ENCODE measurements at regions not wholly inside any gene's neighbourhood (a gene's known extent, or its start where the extent isn't known, plus 50 kb on each side); places are given as distances from the start of the nearest gene placed in this dataset.

- BruUV-seq (replicated peaks) = no TSS peak
- no peak overlapping the region for H4K91ac ChIP-seq (ENCODE audit: insufficient read depth, low read depth, low read length)
- in situ Hi-C loops (cut with MboI; ENCODE audit: low sequenced_read_pairs) = no loop called here
- H3K9me1 ChIP-seq (ENCODE audit: insufficient read depth, low read length) = no peaks in the 10 kb centered on the region
- no peaks in the 10 kb centered on the region for H3K4me1 ChIP-seq (ENCODE audit: control insufficient read depth, insufficient read depth, low read length)
- H3K23ac ChIP-seq (ENCODE audit: low read depth, low read length) = no peak overlapping the region
- no peak overlapping the region for H2BK120ac ChIP-seq (ENCODE audit: low read depth, low read length)
- H2AK5ac ChIP-seq (ENCODE audit: low read depth, low read length) = no peak overlapping the region
- no peak overlapping the region for H3K27ac ChIP-seq (ENCODE audit: insufficient read depth, low read length)
- H3K14ac ChIP-seq (replicated peaks; ENCODE audit: low read depth, low read length) = no peak overlapping the region
- POLR2A ChIA-PET (ENCODE audit: unreplicated experiment) = no interaction called here
- no peak overlapping the region for H2AK9ac ChIP-seq (replicated peaks; ENCODE audit: low read depth, low read length, poor library complexity)
- intact Hi-C loops (cut with micrococcal nuclease) = loop anchor here (10.0 kb wide), 1 partner anchor 441 kb away; no protein-coding TSS in a partner anchor
- no peak overlapping the region for H2BK20ac ChIP-seq (ENCODE audit: low read depth, low read length)
- no peaks in the 10 kb centered on the region for H3K79me1 ChIP-seq (ENCODE audit: low read depth in 1 of 2, low read length in 2 of 2)
- H3K4me2 ChIP-seq (ENCODE audit: low read depth, low read length) = no peak overlapping the region
- dilution Hi-C loops (cut with HindIII; ENCODE audit: low sequenced_read_pairs, unreplicated experiment) = no loop called here
- H3K27me3 ChIP-seq (ENCODE audit: control insufficient read depth, insufficient read depth, low read length) = no peaks in the 10 kb centered on the region
- no peak overlapping the region for H4K5ac ChIP-seq (ENCODE audit: low read depth, low read length)
- H3K56ac ChIP-seq (ENCODE audit: extremely low read depth, insufficient read depth, low read length) = no peak overlapping the region
- CTCF ChIA-PET = no interaction called here
- no peak overlapping the region for H3K9ac ChIP-seq (ENCODE audit: low read depth, low read length)
- TF ChIP-seq ELK1 (IDR thresholded peaks at IDR 0.05; ENCODE audit: borderline replicate concordance, low read depth, low read length) = no peak
- no peak for TF ChIP-seq NFE2L2 (IDR thresholded peaks at IDR 0.05; ENCODE audit: low read depth, low read length)
- TF ChIP-seq POLR2A (IDR thresholded peaks at IDR 0.05; ENCODE audit: low read depth, low read length) = no peak
- no peak for TF ChIP-seq RCOR1 (IDR thresholded peaks at IDR 0.05; ENCODE audit: insufficient replicate concordance, low read length)
- no peak for TF ChIP-seq RAD21 (IDR thresholded peaks at IDR 0.05; ENCODE audit: low read length)
- no peak for TF ChIP-seq RFX5 (IDR thresholded peaks at IDR 0.05; ENCODE audit: low read depth, low read length)
- no peak for TF ChIP-seq USF2 (IDR thresholded peaks at IDR 0.05; ENCODE audit: low read depth, low read length)
- no peak for TF ChIP-seq MAFK (IDR thresholded peaks at IDR 0.05; ENCODE audit: low read depth, low read length)
- TF ChIP-seq MAZ (IDR thresholded peaks at IDR 0.05; ENCODE audit: borderline replicate concordance, low read depth, low read length) = no peak
- TF ChIP-seq CHD1 (IDR thresholded peaks at IDR 0.05; ENCODE audit: low read depth, low read length) = no peak
- no peak for TF ChIP-seq FOS (IDR thresholded peaks at IDR 0.05; ENCODE audit: low read depth, low read length)
- TF ChIP-seq BHLHE40 (IDR thresholded peaks at IDR 0.05; ENCODE audit: low read depth, low read length) = no peak
- TF ChIP-seq CTCF (conservative IDR thresholded peaks at IDR 0.05; ENCODE audit: low read depth, low read length) = no peak
- TF ChIP-seq MXI1 (IDR thresholded peaks at IDR 0.05; ENCODE audit: borderline replicate concordance, low read depth, low read length) = no peak
- TF ChIP-seq SMC3 (IDR thresholded peaks at IDR 0.05; ENCODE audit: low read depth, low read length) = no peak
- no peak for TF ChIP-seq CEBPB (IDR thresholded peaks at IDR 0.05; ENCODE audit: low read depth, low read length)
- no peak overlapping the region for H2BK15ac ChIP-seq (ENCODE audit: low read depth, low read length)
- H3K9me3 ChIP-seq (ENCODE audit: control insufficient read depth, insufficient read depth, low read length) = peaks cover 3% of the 10 kb centered on the region; the same call in 1 of the 2 replicates
- H3K36me3 ChIP-seq (ENCODE audit: control insufficient read depth, insufficient read depth, low read length) = no peaks in the 10 kb centered on the region
- H4K8ac ChIP-seq (ENCODE audit: low read depth in 2 of 2, low read length in 2 of 2) = no peak overlapping the region
- no peak overlapping the region for H3K4me3 ChIP-seq (ENCODE audit: insufficient read depth, low read depth, low read length)
- no peak overlapping the region for H2BK5ac ChIP-seq (ENCODE audit: low read depth, low read length, poor library complexity, severe bottlenecking)
- no peak overlapping the region for H3K4ac ChIP-seq (ENCODE audit: low read depth, low read length)
- H2AFZ ChIP-seq (replicated peaks; ENCODE audit: low read length, poor library complexity) = no peak overlapping the region
- no peaks in the 10 kb centered on the region for H4K20me1 ChIP-seq (ENCODE audit: insufficient read depth, low read length)
- WGBS, 2 experiments (ENCODE audit: extremely low coverage in 2 of 2, insufficient read length in 1 of 2) = 0% methylated on average over 1 of the region's 2 CpGs; no CpG with 5 or more reads in 1 of the 2 experiments
- no peak for ATAC-seq (ENCODE audit: low read depth)
- no peak for DNase-seq
- no peak overlapping the region for H3K18ac ChIP-seq (ENCODE audit: low read depth, low read length)
Measured at GRCh38 chr6:9986273-9986672, 428.6 kb downstream of the TFAP2A start.
